K562 (cell line): ENCODE measurements at regions not wholly inside any gene's neighbourhood (a gene's known extent, or its start where the extent isn't known, plus 50 kb on each side); places are given as distances from the start of the nearest gene placed in this dataset.

Experiments
- ATAC-seq: fragments of 200-7000 bp; cut with Tn5 transposase; 3 replicates; pipeline ENCODE4 v1.9.1; 2020; ENCODE audit warnings: moderate library complexity
- BruUV-seq: library from RNA; stranded (reverse); fragments of 400-500 nt; replicated peaks from 2 replicates; lab custom pipeline; 2021; lab: Mats Ljungman, UMichigan
- CTCF ChIA-PET: fragments of 300-600 bp; formaldehyde crosslinking; extraction: SDS; loops from one replicate; lab custom pipeline; 2021; ENCODE audit warnings: low intra/inter-chr PET ratio; lab: Yijun Ruan, JAX
- POLR2A ChIA-PET: fragments of 300-600, 350-650 bp; sonication (Branson Sonifier 250); formaldehyde crosslinking; extraction: SDS; loops from one replicate; lab custom pipeline; 2021; ENCODE audit warnings: antibody characterized with exemption, inconsistent platforms; lab: Yijun Ruan, JAX
- DNase-seq, 4 experiments: peaks; one replicate each; pipeline versions ENCODE4 v3.0.0 to v3.0.0-alpha.2; 2011 to 2018; ENCODE audit warnings: low spot score in 3 of 4, mixed read lengths in 3 of 4; ENCODE audit errors: extremely low read depth in 1 of 4
- FAIRE-seq: peaks from 2 replicates; lab custom pipeline; 2011; peaks lifted over from hg19 to GRCh38; lab: Jason Lieb, UNC
- H2AFZ ChIP-seq: 2 replicates; pipeline ENCODE4 v1.6.0; 2011; ENCODE audit warnings: low read depth, low read length, control low read depth, inconsistent platforms
- H3K27ac ChIP-seq: fragments of 200-600 bp; 3 replicates; pipeline ENCODE4 v1.8.0; 2011; ENCODE audit warnings: low read depth, mild to moderate bottlenecking, control low read depth, inconsistent platforms, low read length, moderate library complexity, mixed read lengths; ENCODE audit errors: extremely low read depth
- H3K27me3 ChIP-seq, 2 experiments: fragments of 300-600 bp in 1 of 2; 2 replicates in 1 of 2; 3 replicates in 1 of 2; pipeline versions ENCODE4 v1.6.0 to v1.8.0; 2011; ENCODE audit warnings: inconsistent platforms in 2 of 2, low read length in 2 of 2, mild to moderate bottlenecking in 1 of 2, mixed read lengths in 1 of 2, moderate library complexity in 1 of 2; ENCODE audit not compliant: control insufficient read depth in 2 of 2, insufficient read depth in 2 of 2
- H3K36me3 ChIP-seq: fragments of 300-600 bp; 3 replicates; pipeline ENCODE4 v1.8.0; 2011; ENCODE audit warnings: mild to moderate bottlenecking, low read length, inconsistent platforms; ENCODE audit not compliant: control insufficient read depth, insufficient read depth
- H3K4me1 ChIP-seq, 2 experiments: fragments of 200-600 bp in 1 of 2; replicated peaks in 1 of 2; 2 replicates in 1 of 2; 3 replicates in 1 of 2; pipeline versions ENCODE4 v1.5.1 to v1.8.0; 2011; ENCODE audit warnings: inconsistent platforms in 2 of 2, low read length in 2 of 2, mild to moderate bottlenecking in 1 of 2, mixed read lengths in 1 of 2, moderate library complexity in 1 of 2; ENCODE audit not compliant: control insufficient read depth in 2 of 2, insufficient read depth in 2 of 2
- H3K4me2 ChIP-seq: 2 replicates; pipeline ENCODE4 v1.6.1; 2011; ENCODE audit warnings: low read length, control low read depth, inconsistent platforms, mixed read lengths; ENCODE audit not compliant: insufficient read depth
- H3K4me3 ChIP-seq: fragments of 200-600 bp; sonication (generic), shearing (Covaris generic); 2 replicates; pipeline ENCODE4 v1.5.1; 2016; ENCODE audit warnings: control low read depth, inconsistent platforms
- H3K79me2 ChIP-seq: fragments of 200-600 bp; 3 replicates; pipeline ENCODE4 v1.8.0; 2011; ENCODE audit warnings: low read length, inconsistent platforms; ENCODE audit not compliant: control insufficient read depth, insufficient read depth
- H3K9ac ChIP-seq, 2 experiments: 2 replicates each; pipeline versions ENCODE4 v1.6.0 to v1.6.1; 2011; ENCODE audit warnings: low read depth in 2 of 2, low read length in 2 of 2, control low read depth in 1 of 2, inconsistent platforms in 1 of 2, mild to moderate bottlenecking in 1 of 2, mixed read lengths in 1 of 2; ENCODE audit not compliant: insufficient read depth in 1 of 2
- H3K9me1 ChIP-seq: one replicate; pipeline ENCODE4 v1.6.0; 2011; ENCODE audit warnings: inconsistent platforms, mild to moderate bottlenecking, low read length, moderate library complexity; ENCODE audit not compliant: control insufficient read depth, insufficient read depth
- H3K9me3 ChIP-seq: replicated peaks from 2 replicates; pipeline ENCODE4 v1.5.1; 2011; ENCODE audit warnings: low read depth, low read length, inconsistent platforms; ENCODE audit not compliant: control insufficient read depth, insufficient read depth
- H4K20me1 ChIP-seq: replicated peaks from 2 replicates; pipeline ENCODE4 v1.6.1; 2011; ENCODE audit warnings: low read length, inconsistent platforms, mixed read lengths; ENCODE audit not compliant: control insufficient read depth, insufficient read depth
- CCAR2 ChIP-seq: fragments of 200-400 bp; formaldehyde crosslinking; IDR thresholded peaks from 2 replicates; pipeline ENCODE4 v1.6.1; 2017; ENCODE audit warnings: mild to moderate bottlenecking, low read depth, low read length
- CREBBP ChIP-seq: IDR thresholded peaks from one replicate; pipeline ENCODE4 v1.6.1; 2012; ENCODE audit warnings: low read depth, mild to moderate bottlenecking, control low read depth, inconsistent platforms, low read length
- ELF2 ChIP-seq: fragments of 250-450 bp; sonication (Bioruptor Pico); IDR thresholded peaks from 2 replicates; pipeline ENCODE4 v1.5.0; 2021; ENCODE audit warnings: mild to moderate bottlenecking
- HOXB6 ChIP-seq: fragments of 250-450 bp; sonication (Bioruptor Pico); IDR thresholded peaks from 2 replicates; pipeline ENCODE4 v1.5.1; 2022; ENCODE audit warnings: mild to moderate bottlenecking, borderline replicate concordance
- MTF1 ChIP-seq: fragments of 250-450 bp; sonication (Bioruptor Pico); IDR thresholded peaks from 2 replicates; pipeline ENCODE4 v1.9.0; 2021; ENCODE audit warnings: moderate library complexity, mild to moderate bottlenecking, inconsistent platforms, borderline replicate concordance
- NCOA6 ChIP-seq: fragments of 450-650 bp; IDR thresholded peaks from 2 replicates; pipeline ENCODE4 v1.6.1; 2017; ENCODE audit warnings: mild to moderate bottlenecking
- POLR2B ChIP-seq: fragments of 450-650 bp; IDR thresholded peaks from 2 replicates; pipeline ENCODE4 v1.6.1; 2018; ENCODE audit warnings: low read depth; ENCODE audit not compliant: partially characterized antibody
- SMARCB1 ChIP-seq: IDR thresholded peaks from 2 replicates; pipeline ENCODE4 v1.6.1; 2011; ENCODE audit warnings: improper control_type of control experiment, low read depth; ENCODE audit not compliant: insufficient read length
- TBP ChIP-seq: optimal IDR thresholded peaks from 2 replicates; pipeline ENCODE3; 2011; ENCODE audit warnings: low read depth, low read length, improper control_type of control experiment
- WGBS: fragments of 100-300 bp; shearing (Covaris generic); methylation state at CpG from one replicate; pipeline ENCODE4 v1.1.6; 2016; ENCODE audit warnings: low coverage, mixed read lengths; ENCODE audit not compliant: insufficient coverage; ENCODE audit errors: missing lambda C conversion rate; 5-methylcytosine and 5-hydroxymethylcytosine counted together
- in situ Hi-C: fragments of 300-500 bp; cut with MboI; formaldehyde crosslinking; loops from 4 replicates; pipeline ENCODE4 v1.15.0; 2018; ENCODE audit warnings: inconsistent platforms, mixed read lengths
- intact Hi-C: fragments of 100-400 bp; cut with micrococcal nuclease; formaldehyde crosslinking; loops from 2 replicates; pipeline ENCODE4 v1.14.2; 2022
- TF ChIP-seq, protein P1 (sequence below): sonication (generic); formaldehyde crosslinking; IDR thresholded peaks from 2 replicates; pipeline ENCODE4 v1.8.0; 2022; ENCODE audit warnings: mild to moderate bottlenecking, missing genetic modification reagents
- TF ChIP-seq, protein P2 (sequence below): fragments of 250-450 bp; sonication (Bioruptor Pico); IDR thresholded peaks from 2 replicates; pipeline ENCODE4 v1.6.1; 2021; ENCODE audit warnings: mild to moderate bottlenecking

DNA sequence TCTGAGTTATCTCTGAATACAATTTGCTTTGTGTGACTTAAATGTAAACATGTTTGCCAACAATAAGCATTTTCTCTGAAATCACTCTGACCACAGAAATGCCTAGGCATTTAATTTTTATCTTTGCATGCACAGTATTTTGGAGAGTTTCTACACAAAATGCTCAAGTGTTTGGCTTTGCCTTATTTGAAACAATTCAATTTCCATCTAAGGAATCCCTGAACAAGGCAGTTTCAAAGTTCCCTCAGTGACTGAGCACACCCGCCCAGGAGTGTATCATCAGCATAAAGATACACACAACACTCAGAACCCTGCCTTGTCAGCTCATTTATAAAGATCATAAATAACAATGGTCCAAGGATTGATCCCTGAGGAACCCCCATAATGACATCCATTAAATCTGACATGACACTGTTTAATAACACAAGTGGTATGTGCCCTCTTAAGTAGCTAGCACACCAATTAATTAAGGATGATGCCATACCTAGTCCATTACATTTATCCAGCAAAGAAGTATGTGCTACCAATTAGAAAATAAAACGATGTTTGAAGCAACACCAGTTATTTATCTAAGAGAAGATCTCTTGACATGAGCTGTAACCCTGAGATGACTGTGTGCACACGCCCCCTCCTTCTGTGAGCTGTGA is 585.8 kb downstream of the ADGRL2 start:
- H3K9ac ChIP-seq, result no peak overlapping the region
- no peaks in the 10 kb centered on the region for H4K20me1 ChIP-seq
- H3K79me2 ChIP-seq, result no peaks in the 10 kb centered on the region
- H3K27ac ChIP-seq, result no peak overlapping the region
- no peak overlapping the region for H3K4me3 ChIP-seq
- no peaks in the 10 kb centered on the region for H3K36me3 ChIP-seq
- BruUV-seq, result no TSS peak
- intact Hi-C loops (no loop called here), in situ Hi-C loops (no loop called here)
- no peak for ATAC-seq
- H2AFZ ChIP-seq, result no peak overlapping the region
- H3K27me3 ChIP-seq, result no peaks in the 10 kb centered on the region
- no peaks in the 10 kb centered on the region for H3K9me1 ChIP-seq
- TF ChIP-seq CCAR2 (no peak), SMARCB1 (no peak), ELF2 (CRISPR knock-in tag) (no peak), NCOA6 (no peak)
- TF ChIP-seq, all 486 proteins: peak for 0
- H3K9me3 ChIP-seq, result peaks cover 2% of the 10 kb centered on the region; the same call in 1 of the 2 replicates
- ChIA-PET CTCF (no interaction called here), POLR2A (no interaction called here)
- WGBS, result 0% methylated on average over 3 of the region's 3 CpGs
- no peak overlapping the region for H3K4me2 ChIP-seq
- DNase-seq, result no peak
- no peak for FAIRE-seq
- no peaks in the 10 kb centered on the region for H3K4me1 ChIP-seq

DNA sequence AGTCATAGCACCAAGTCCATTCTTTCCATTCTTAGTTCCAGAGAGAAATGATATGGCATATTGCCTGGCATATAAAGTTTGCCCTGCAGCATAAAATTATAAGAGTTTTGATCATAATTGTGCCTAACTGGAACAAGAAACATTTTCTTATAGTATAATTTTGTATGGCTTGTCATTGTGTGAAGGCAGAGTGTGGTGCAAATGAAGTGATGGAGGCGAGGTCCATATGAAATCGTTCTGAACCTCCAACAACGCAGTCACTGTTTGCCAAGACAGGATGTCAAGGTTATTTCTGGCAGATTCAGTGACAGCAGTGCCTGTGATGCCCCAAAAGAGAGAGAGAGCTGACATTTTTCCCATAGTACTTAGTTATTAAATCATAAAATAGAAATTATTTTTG is 584.0 kb downstream of the ADGRL2 start:
- WGBS, result 2% methylated on average over 3 of the region's 3 CpGs
- Histone ChIP-seq H3K9ac (no peak overlapping the region), H4K20me1 (no peaks in the 10 kb centered on the region), H3K79me2 (no peaks in the 10 kb centered on the region), H2AFZ (no peak overlapping the region), H3K4me1 (no peaks in the 10 kb centered on the region), H3K9me3 (peaks cover 2% of the 10 kb centered on the region; the same call in 1 of the 2 replicates), H3K4me2 (no peak overlapping the region), H3K27me3 (no peaks in the 10 kb centered on the region), H3K36me3 (no peaks in the 10 kb centered on the region), H3K4me3 (no peak overlapping the region), H3K27ac (no peak overlapping the region), H3K9me1 (no peaks in the 10 kb centered on the region)
- POLR2A ChIA-PET, result interaction anchor here (0.5 kb wide), 1 partner anchor 1143 kb away, joined by 3 read pairs; no protein-coding TSS in a partner anchor
- FAIRE-seq (no peak), ATAC-seq (no peak), DNase-seq (no peak)
- BruUV-seq, result no TSS peak
- in situ Hi-C loops, result no loop called here
- CTCF ChIA-PET, result no interaction called here
- intact Hi-C loops, result no loop called here
- no peak for TF ChIP-seq HOXB6 (CRISPR knock-in tag)
- TF ChIP-seq POLR2B, result no peak
- TF ChIP-seq CREBBP, result no peak
- TF ChIP-seq TBP, result no peak
- TF ChIP-seq, protein P1, sequence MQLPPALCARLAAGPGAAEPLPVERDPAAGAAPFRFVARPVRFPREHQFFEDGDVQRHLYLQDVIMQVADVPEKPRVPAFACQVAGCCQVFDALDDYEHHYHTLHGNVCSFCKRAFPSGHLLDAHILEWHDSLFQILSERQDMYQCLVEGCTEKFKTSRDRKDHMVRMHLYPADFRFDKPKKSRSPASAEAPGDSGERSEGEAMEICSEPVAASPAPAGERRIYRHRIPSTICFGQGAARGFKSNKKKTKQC (CRISPR knock-in tag), result no peak
- TF ChIP-seq, protein P2, sequence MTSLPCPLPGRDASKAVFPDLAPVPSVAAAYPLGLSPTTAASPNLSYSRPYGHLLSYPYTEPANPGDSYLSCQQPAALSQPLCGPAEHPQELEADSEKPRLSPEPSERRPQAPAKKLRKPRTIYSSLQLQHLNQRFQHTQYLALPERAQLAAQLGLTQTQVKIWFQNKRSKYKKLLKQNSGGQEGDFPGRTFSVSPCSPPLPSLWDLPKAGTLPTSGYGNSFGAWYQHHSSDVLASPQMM (CRISPR knock-in tag), result no peak
- no peak for TF ChIP-seq MTF1 (CRISPR knock-in tag)
